ENCODE measurements at regions not wholly inside any gene's neighbourhood (a gene's known extent, or its start where the extent isn't known, plus 50 kb on each side); places are given as distances from the start of the nearest gene placed in this dataset.

GRCh38 chr1:81577004-81577697 lies 223.6 kb upstream of the ADGRL2 start:
- DNase-seq (ENCODE audit: low read depth in 2 of 2): no peak

GRCh38 chr1:81574408-81574807 lies 226.3 kb upstream of the ADGRL2 start:
- no peak for DNase-seq (ENCODE audit: low read depth in 2 of 2)

- no peak for DNase-seq (ENCODE audit: low read depth in 2 of 2)
Measured at GRCh38 chr1:81573458-81573857, 227.3 kb upstream of the ADGRL2 start.

GRCh38 chr1:81571946-81572345 lies 228.8 kb upstream of the ADGRL2 start:
- DNase-seq (ENCODE audit: low read depth in 2 of 2): no peak

- no peak for DNase-seq (ENCODE audit: low read depth in 2 of 2)
Measured at GRCh38 chr1:81569761-81570160, 231.0 kb upstream of the ADGRL2 start.

GRCh38 chr1:81563632-81564031 lies 237.1 kb upstream of the ADGRL2 start:
- DNase-seq (ENCODE audit: low read depth in 2 of 2): no peak

GRCh38 chr1:81562934-81563333 lies 237.8 kb upstream of the ADGRL2 start:
- DNase-seq (ENCODE audit: low read depth in 2 of 2): no peak

GRCh38 chr1:81560629-81561028 lies 240.1 kb upstream of the ADGRL2 start:
- no peak for DNase-seq (ENCODE audit: low read depth in 2 of 2)

GRCh38 chr1:81559662-81560350 lies 240.9 kb upstream of the ADGRL2 start:
- no peak for DNase-seq (ENCODE audit: low read depth in 2 of 2)

- no peak for DNase-seq (ENCODE audit: low read depth in 2 of 2)
Measured at GRCh38 chr1:81558291-81559076, 242.2 kb upstream of the ADGRL2 start.

GRCh38 chr1:81556968-81557367 lies 243.8 kb upstream of the ADGRL2 start:
- DNase-seq (ENCODE audit: low read depth in 2 of 2): no peak

GRCh38 chr1:81554534-81554933 lies 246.2 kb upstream of the ADGRL2 start:
- no peak for DNase-seq (ENCODE audit: low read depth in 2 of 2)

GRCh38 chr1:81554108-81554507 lies 246.6 kb upstream of the ADGRL2 start:
- no peak for DNase-seq (ENCODE audit: low read depth in 2 of 2)

GRCh38 chr1:81553503-81553902 lies 247.2 kb upstream of the ADGRL2 start:
- no peak for DNase-seq (ENCODE audit: low read depth in 2 of 2)

- DNase-seq (ENCODE audit: low read depth in 2 of 2): no peak
Measured at GRCh38 chr1:81551946-81552345, 248.8 kb upstream of the ADGRL2 start.

GRCh38 chr1:81550753-81551152 lies 250.0 kb upstream of the ADGRL2 start:
- DNase-seq (ENCODE audit: low read depth in 2 of 2): no peak

- no peak for DNase-seq (ENCODE audit: low read depth in 2 of 2)
Measured at GRCh38 chr1:81549588-81550127, 251.1 kb upstream of the ADGRL2 start.

- no peak for DNase-seq (ENCODE audit: low read depth in 2 of 2)
Measured at GRCh38 chr1:81548918-81549587, 251.7 kb upstream of the ADGRL2 start.

- no peak for DNase-seq (ENCODE audit: low read depth in 2 of 2)
Measured at GRCh38 chr1:81547912-81548303, 252.8 kb upstream of the ADGRL2 start.

- DNase-seq (ENCODE audit: low read depth in 2 of 2): no peak
Measured at GRCh38 chr1:81547261-81547911, 253.3 kb upstream of the ADGRL2 start.

GRCh38 chr1:81545734-81546133 lies 255.0 kb upstream of the ADGRL2 start:
- no peak for DNase-seq (ENCODE audit: low read depth in 2 of 2)

Measured in stimulated activated CD4-positive, alpha-beta T cell treated with anti-CD3 and anti-CD28 coated beads, Interleukin-12 subunit alpha, Interleukin-12 subunit beta, amount 100 ng/mL, for 24 hours (primary cell).